ENCODE measurements at regions not wholly inside any gene's neighbourhood (a gene's known extent, or its start where the extent isn't known, plus 50 kb on each side); places are given as distances from the start of the nearest gene placed in this dataset.

GRCh38 chr14:53855574-53855973 lies 101.1 kb downstream of the BMP4 start:
- Histone ChIP-seq H3K9me3 (ENCODE audit: control insufficient read depth, low read depth, low read length) (no peaks in the 10 kb centered on the region), H2BK12ac (ENCODE audit: insufficient read length, low read depth, low read length) (no peak overlapping the region), H4K91ac (ENCODE audit: insufficient read length, low read depth, low read length) (no peak overlapping the region), H4K8ac (replicated peaks; ENCODE audit: insufficient read length, low read depth, low read length) (no peak overlapping the region), H3K27ac (ENCODE audit: insufficient read length, low read depth, low read length) (no peak overlapping the region), H2BK20ac (ENCODE audit: low read depth, low read length, poor library complexity, severe bottlenecking) (no peak overlapping the region), H3K79me1 (ENCODE audit: insufficient read depth, low read depth, low read length, poor library complexity, severe bottlenecking) (no peaks in the 10 kb centered on the region), H4K5ac (ENCODE audit: insufficient read length, low read depth, low read length) (no peak overlapping the region), H4K20me1 (ENCODE audit: control insufficient read depth, insufficient read depth, insufficient read length) (no peaks in the 10 kb centered on the region), H3K4me2 (ENCODE audit: insufficient read depth, insufficient read length, low read length) (no peak overlapping the region), H2AK5ac (ENCODE audit: insufficient read length, low read length) (no peak overlapping the region), H3K79me2 (ENCODE audit: insufficient read depth, low read length) (no peaks in the 10 kb centered on the region), H3K4ac (ENCODE audit: low read depth, low read length) (no peak overlapping the region), H3K23ac (ENCODE audit: insufficient read length, low read depth, low read length) (no peak overlapping the region), H2BK120ac (ENCODE audit: low read depth, low read length, poor library complexity, severe bottlenecking) (no peak overlapping the region), H3K27me3 (ENCODE audit: insufficient read depth, low read length) (no peaks in the 10 kb centered on the region), H2BK5ac (ENCODE audit: insufficient read length, low read length) (no peak overlapping the region), H3K4me1 (ENCODE audit: insufficient read depth, low read length) (no peaks in the 10 kb centered on the region; the same call in 1 of the 2 replicates), H3K56ac (ENCODE audit: insufficient read length, low read depth, low read length) (no peak overlapping the region), H3K14ac (ENCODE audit: insufficient read depth, low read length) (no peak overlapping the region), H3T11ph (ENCODE audit: low read length) (no peak overlapping the region), H3K18ac (ENCODE audit: insufficient read length, low read depth, low read length) (no peak overlapping the region), H2AFZ (ENCODE audit: low read length) (no peak overlapping the region), H3K9ac (ENCODE audit: extremely low read depth, insufficient read length, low read length) (no peak overlapping the region), H3K23me2 (ENCODE audit: insufficient read length, low read depth, low read length, poor library complexity, severe bottlenecking) (no peaks in the 10 kb centered on the region), H2BK15ac (ENCODE audit: low read depth, low read length) (no peak overlapping the region)
- no peaks in the 10 kb centered on the region for H3K9me3 Mint-ChIP-seq
- H3K36me3 Mint-ChIP-seq (ENCODE audit: insufficient read depth in 1 of 3, low read depth in 3 of 3) = no peaks in the 10 kb centered on the region
- no peak for TF ChIP-seq CTCF (conservative IDR thresholded peaks at IDR 0.05)
- H3K27me3 Mint-ChIP-seq (ENCODE audit: low read depth) = no peaks in the 10 kb centered on the region
- peak overlapping the region in 1 of 3 experiments; percentile 78; a peak in 1 of 7 replicates for H3K27ac Mint-ChIP-seq
- DNase-seq = no peak
- H3K4me3 Mint-ChIP-seq = no peak overlapping the region
- WGBS (ENCODE audit: extremely low coverage, insufficient read length, low lambda C conversion rate) = no CpG with 5 or more reads among the region's 2 CpGs
- peaks cover 15 to 16% of the 10 kb centered on the region in 2 experiments for H3K4me1 Mint-ChIP-seq
